ENCODE measurements at regions not wholly inside any gene's neighbourhood (a gene's known extent, or its start where the extent isn't known, plus 50 kb on each side); places are given as distances from the start of the nearest gene placed in this dataset.

GRCh38 chr5:167893271-167893670, 398.2 kb upstream of the WWC1 start:
- BruUV-seq (replicated peaks), result no TSS peak
- H3K4me3 ChIP-seq (replicated peaks in 1 of 3; ENCODE audit: insufficient read depth in 1 of 3, low read depth in 1 of 3, low read length in 3 of 3), result no peak overlapping the region
- H3K9ac ChIP-seq (replicated peaks; ENCODE audit: extremely low read depth, insufficient read depth, low read length), result no peak overlapping the region
- CTCF ChIA-PET, result no interaction called here
- no peaks in the 10 kb centered on the region for H4K20me1 ChIP-seq (replicated peaks; ENCODE audit: control insufficient read depth, extremely low read depth, insufficient read depth, low read length)
- FAIRE-seq (no peak), DNase-seq (ENCODE audit: low read depth, low spot score) (no peak)
- no peak overlapping the region for H3K27ac ChIP-seq (ENCODE audit: insufficient read depth, low read depth, low read length)
- no peak for TF ChIP-seq POLR2A (IDR thresholded peaks at IDR 0.05; ENCODE audit: low read depth, low read length)
- no peak for TF ChIP-seq MAX (IDR thresholded peaks at IDR 0.05; ENCODE audit: insufficient read depth, insufficient read length)
- no peak for TF ChIP-seq MYC (IDR thresholded peaks at IDR 0.05; ENCODE audit: low read depth, low read length)
- no peak for TF ChIP-seq JUN (IDR thresholded peaks at IDR 0.05; ENCODE audit: borderline replicate concordance, insufficient read depth, insufficient read length, low read depth)
- TF ChIP-seq CTCF (IDR thresholded peaks at IDR 0.05; ENCODE audit: extremely low read depth in 1 of 2, insufficient read depth in 1 of 2, low read depth in 1 of 2, low read length in 2 of 2), result no peak
- no peak for TF ChIP-seq GATA2 (IDR thresholded peaks at IDR 0.05; ENCODE audit: insufficient read depth, insufficient read length, low read depth, low read length)
- TF ChIP-seq EZH2 (IDR thresholded peaks at IDR 0.05; ENCODE audit: borderline replicate concordance, low read depth, low read length, severe bottlenecking), result no peak
- TF ChIP-seq FOS (IDR thresholded peaks at IDR 0.05; ENCODE audit: borderline replicate concordance, insufficient read depth, low read length), result no peak
- TF ChIP-seq POLR2AphosphoS5 (IDR thresholded peaks at IDR 0.05; ENCODE audit: insufficient read depth, low read depth, low read length), result no peak
- no peaks in the 10 kb centered on the region for H3K9me3 ChIP-seq (replicated peaks; ENCODE audit: control insufficient read depth, insufficient read depth, low read length)
- H3K4me2 ChIP-seq (ENCODE audit: insufficient read depth, low read length), result no peak overlapping the region
- H3K79me2 ChIP-seq (ENCODE audit: control insufficient read depth, insufficient read depth, low read length), result no peaks in the 10 kb centered on the region
- H3K27me3 ChIP-seq (ENCODE audit: control insufficient read depth in 2 of 2, insufficient read depth in 2 of 2, low read length in 2 of 2), result no peaks in the 10 kb centered on the region
- no peaks in the 10 kb centered on the region for H3K36me3 ChIP-seq (ENCODE audit: control insufficient read depth in 2 of 2, extremely low read depth in 1 of 2, insufficient read depth in 2 of 2, low read length in 2 of 2)
- H2AFZ ChIP-seq (ENCODE audit: low read depth, low read length), result no peak overlapping the region
- POLR2A ChIA-PET, result no interaction called here
- intact Hi-C loops (cut with micrococcal nuclease) (no loop called here), dilution Hi-C loops (cut with MboI; ENCODE audit: extremely low pct_ligation_motif_present, low sequenced_read_pairs) (no loop called here)
- no peaks in the 10 kb centered on the region for H3K9me1 ChIP-seq (replicated peaks; ENCODE audit: control insufficient read depth, extremely low read depth, insufficient read depth, low read length)
- H3K4me1 ChIP-seq (ENCODE audit: control insufficient read depth, extremely low read depth, insufficient read depth, low read length), result no peaks in the 10 kb centered on the region

Data from endothelial cell of umbilical vein (primary cell).